HepG2 (cell line): ENCODE measurements at regions not wholly inside any gene's neighbourhood (a gene's known extent, or its start where the extent isn't known, plus 50 kb on each side); places are given as distances from the start of the nearest gene placed in this dataset.

Experiments
- FOXC1 ChIP-seq: sonication (generic); formaldehyde crosslinking; IDR thresholded peaks from 2 replicates; pipeline ENCODE4 v1.8.0; 2022; ENCODE audit warnings: mild to moderate bottlenecking, missing genetic modification reagents, borderline replicate concordance
- MED8 ChIP-seq: sonication (generic); formaldehyde crosslinking; IDR thresholded peaks from 2 replicates; pipeline ENCODE4 v1.8.1; 2023; ENCODE audit warnings: mild to moderate bottlenecking, missing genetic modification reagents; ENCODE audit not compliant: insufficient replicate concordance
- NR2F6 ChIP-seq, 2 experiments: IDR thresholded peaks; 2 replicates each; pipeline ENCODE4 v1.6.1; 2016; ENCODE audit warnings: antibody characterized with exemption in 1 of 2, mild to moderate bottlenecking in 1 of 2
- RELA ChIP-seq: sonication (generic); formaldehyde crosslinking; IDR thresholded peaks from 2 replicates; pipeline ENCODE4 v1.4.0; 2020; ENCODE audit warnings: missing genetic modification reagents
- THYN1 ChIP-seq: sonication (generic); formaldehyde crosslinking; IDR thresholded peaks from 2 replicates; pipeline ENCODE4 v1.8.1; 2023; ENCODE audit warnings: low read depth, mild to moderate bottlenecking, moderate library complexity, missing genetic modification reagents, borderline replicate concordance
- TIGD3 ChIP-seq: sonication (generic); formaldehyde crosslinking; IDR thresholded peaks from 2 replicates; pipeline ENCODE4 v1.5.1; 2020; ENCODE audit warnings: mild to moderate bottlenecking, missing genetic modification reagents, borderline replicate concordance
- ZC3H13 ChIP-seq: sonication (generic); formaldehyde crosslinking; IDR thresholded peaks from 2 replicates; pipeline ENCODE4 v1.8.1; 2023; ENCODE audit warnings: mild to moderate bottlenecking, missing genetic modification reagents, moderate library complexity
- ZFP36 ChIP-seq: fragments of 150-350 bp; IDR thresholded peaks from 2 replicates; pipeline ENCODE4 v1.6.1; 2018; ENCODE audit warnings: borderline replicate concordance, low read length, low read depth; ENCODE audit not compliant: partially characterized antibody
- ZKSCAN8 ChIP-seq: IDR thresholded peaks from 2 replicates; pipeline ENCODE4 v1.6.1; 2016; ENCODE audit warnings: borderline replicate concordance, missing genetic modification reagents, missing compliant biosample characterization
- ZNF569 ChIP-seq: sonication (generic); formaldehyde crosslinking; IDR thresholded peaks from 2 replicates; pipeline ENCODE4 v1.5.0; 2020; ENCODE audit warnings: mild to moderate bottlenecking, missing genetic modification reagents, moderate library complexity, borderline replicate concordance
- ZNF839 ChIP-seq: sonication (generic); formaldehyde crosslinking; IDR thresholded peaks from 2 replicates; pipeline ENCODE4 v1.4.0; 2020; ENCODE audit warnings: missing genetic modification reagents, mild to moderate bottlenecking, borderline replicate concordance
- TF ChIP-seq, protein P1 (sequence below): IDR thresholded peaks from 2 replicates; pipeline ENCODE4 v1.6.1; 2016; ENCODE audit warnings: low read depth
- TF ChIP-seq, protein P2 (sequence below), 2 experiments: IDR thresholded peaks; 2 replicates each; pipeline ENCODE4 v1.6.1; 2011 to 2012; ENCODE audit warnings: low read length in 2 of 2, borderline replicate concordance in 1 of 2, low read depth in 1 of 2, mild to moderate bottlenecking in 1 of 2, moderate library complexity in 1 of 2
- TF ChIP-seq, protein P3 (sequence below): sonication (generic); formaldehyde crosslinking; IDR thresholded peaks from 2 replicates; pipeline ENCODE4 v1.4.0; 2020; ENCODE audit warnings: missing genetic modification reagents, borderline replicate concordance

- TF ChIP-seq, protein P1, sequence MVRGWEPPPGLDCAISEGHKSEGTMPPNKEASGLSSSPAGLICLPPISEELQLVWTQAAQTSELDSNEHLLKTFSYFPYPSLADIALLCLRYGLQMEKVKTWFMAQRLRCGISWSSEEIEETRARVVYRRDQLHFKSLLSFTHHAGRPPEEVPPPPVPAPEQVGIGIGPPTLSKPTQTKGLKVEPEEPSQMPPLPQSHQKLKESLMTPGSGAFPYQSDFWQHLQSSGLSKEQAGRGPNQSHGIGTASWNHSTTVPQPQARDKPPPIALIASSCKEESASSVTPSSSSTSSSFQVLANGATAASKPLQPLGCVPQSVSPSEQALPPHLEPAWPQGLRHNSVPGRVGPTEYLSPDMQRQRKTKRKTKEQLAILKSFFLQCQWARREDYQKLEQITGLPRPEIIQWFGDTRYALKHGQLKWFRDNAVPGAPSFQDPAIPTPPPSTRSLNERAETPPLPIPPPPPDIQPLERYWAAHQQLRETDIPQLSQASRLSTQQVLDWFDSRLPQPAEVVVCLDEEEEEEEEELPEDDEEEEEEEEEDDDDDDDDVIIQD (CRISPR knock-in tag) = peak; percentile 96
- TF ChIP-seq RELA (no peak), ZKSCAN8 (CRISPR knock-in tag) (peak; percentile 17; the same call in 1 of the 2 replicates), ZNF839 (CRISPR knock-in tag) (no peak), ZC3H13 (CRISPR knock-in tag) (peak; percentile 67; the same call in 1 of the 2 replicates), THYN1 (CRISPR knock-in tag) (no peak), FOXC1 (CRISPR knock-in tag) (peak; percentile 73; the same call in 1 of the 2 replicates), TIGD3 (CRISPR knock-in tag) (no peak), ZFP36 (no peak), MED8 (CRISPR knock-in tag) (peak; percentile 90), ZNF569 (CRISPR knock-in tag) (no peak), NR2F6 (IDR thresholded peaks at IDR 0.05) (peak; percentile 69), NR2F6 (CRISPR knock-in tag; IDR thresholded peaks at IDR 0.05) (peak; percentile 58)
- TF ChIP-seq, protein P2, sequence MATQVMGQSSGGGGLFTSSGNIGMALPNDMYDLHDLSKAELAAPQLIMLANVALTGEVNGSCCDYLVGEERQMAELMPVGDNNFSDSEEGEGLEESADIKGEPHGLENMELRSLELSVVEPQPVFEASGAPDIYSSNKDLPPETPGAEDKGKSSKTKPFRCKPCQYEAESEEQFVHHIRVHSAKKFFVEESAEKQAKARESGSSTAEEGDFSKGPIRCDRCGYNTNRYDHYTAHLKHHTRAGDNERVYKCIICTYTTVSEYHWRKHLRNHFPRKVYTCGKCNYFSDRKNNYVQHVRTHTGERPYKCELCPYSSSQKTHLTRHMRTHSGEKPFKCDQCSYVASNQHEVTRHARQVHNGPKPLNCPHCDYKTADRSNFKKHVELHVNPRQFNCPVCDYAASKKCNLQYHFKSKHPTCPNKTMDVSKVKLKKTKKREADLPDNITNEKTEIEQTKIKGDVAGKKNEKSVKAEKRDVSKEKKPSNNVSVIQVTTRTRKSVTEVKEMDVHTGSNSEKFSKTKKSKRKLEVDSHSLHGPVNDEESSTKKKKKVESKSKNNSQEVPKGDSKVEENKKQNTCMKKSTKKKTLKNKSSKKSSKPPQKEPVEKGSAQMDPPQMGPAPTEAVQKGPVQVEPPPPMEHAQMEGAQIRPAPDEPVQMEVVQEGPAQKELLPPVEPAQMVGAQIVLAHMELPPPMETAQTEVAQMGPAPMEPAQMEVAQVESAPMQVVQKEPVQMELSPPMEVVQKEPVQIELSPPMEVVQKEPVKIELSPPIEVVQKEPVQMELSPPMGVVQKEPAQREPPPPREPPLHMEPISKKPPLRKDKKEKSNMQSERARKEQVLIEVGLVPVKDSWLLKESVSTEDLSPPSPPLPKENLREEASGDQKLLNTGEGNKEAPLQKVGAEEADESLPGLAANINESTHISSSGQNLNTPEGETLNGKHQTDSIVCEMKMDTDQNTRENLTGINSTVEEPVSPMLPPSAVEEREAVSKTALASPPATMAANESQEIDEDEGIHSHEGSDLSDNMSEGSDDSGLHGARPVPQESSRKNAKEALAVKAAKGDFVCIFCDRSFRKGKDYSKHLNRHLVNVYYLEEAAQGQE (IDR thresholded peaks at IDR 0.05; ENCODE audit: borderline replicate concordance in 1 of 2, low read depth in 1 of 2, low read length in 2 of 2) = peak in 1 of 2 experiments; percentile 15; a peak in 1 of 4 replicates
- TF ChIP-seq, protein P3, sequence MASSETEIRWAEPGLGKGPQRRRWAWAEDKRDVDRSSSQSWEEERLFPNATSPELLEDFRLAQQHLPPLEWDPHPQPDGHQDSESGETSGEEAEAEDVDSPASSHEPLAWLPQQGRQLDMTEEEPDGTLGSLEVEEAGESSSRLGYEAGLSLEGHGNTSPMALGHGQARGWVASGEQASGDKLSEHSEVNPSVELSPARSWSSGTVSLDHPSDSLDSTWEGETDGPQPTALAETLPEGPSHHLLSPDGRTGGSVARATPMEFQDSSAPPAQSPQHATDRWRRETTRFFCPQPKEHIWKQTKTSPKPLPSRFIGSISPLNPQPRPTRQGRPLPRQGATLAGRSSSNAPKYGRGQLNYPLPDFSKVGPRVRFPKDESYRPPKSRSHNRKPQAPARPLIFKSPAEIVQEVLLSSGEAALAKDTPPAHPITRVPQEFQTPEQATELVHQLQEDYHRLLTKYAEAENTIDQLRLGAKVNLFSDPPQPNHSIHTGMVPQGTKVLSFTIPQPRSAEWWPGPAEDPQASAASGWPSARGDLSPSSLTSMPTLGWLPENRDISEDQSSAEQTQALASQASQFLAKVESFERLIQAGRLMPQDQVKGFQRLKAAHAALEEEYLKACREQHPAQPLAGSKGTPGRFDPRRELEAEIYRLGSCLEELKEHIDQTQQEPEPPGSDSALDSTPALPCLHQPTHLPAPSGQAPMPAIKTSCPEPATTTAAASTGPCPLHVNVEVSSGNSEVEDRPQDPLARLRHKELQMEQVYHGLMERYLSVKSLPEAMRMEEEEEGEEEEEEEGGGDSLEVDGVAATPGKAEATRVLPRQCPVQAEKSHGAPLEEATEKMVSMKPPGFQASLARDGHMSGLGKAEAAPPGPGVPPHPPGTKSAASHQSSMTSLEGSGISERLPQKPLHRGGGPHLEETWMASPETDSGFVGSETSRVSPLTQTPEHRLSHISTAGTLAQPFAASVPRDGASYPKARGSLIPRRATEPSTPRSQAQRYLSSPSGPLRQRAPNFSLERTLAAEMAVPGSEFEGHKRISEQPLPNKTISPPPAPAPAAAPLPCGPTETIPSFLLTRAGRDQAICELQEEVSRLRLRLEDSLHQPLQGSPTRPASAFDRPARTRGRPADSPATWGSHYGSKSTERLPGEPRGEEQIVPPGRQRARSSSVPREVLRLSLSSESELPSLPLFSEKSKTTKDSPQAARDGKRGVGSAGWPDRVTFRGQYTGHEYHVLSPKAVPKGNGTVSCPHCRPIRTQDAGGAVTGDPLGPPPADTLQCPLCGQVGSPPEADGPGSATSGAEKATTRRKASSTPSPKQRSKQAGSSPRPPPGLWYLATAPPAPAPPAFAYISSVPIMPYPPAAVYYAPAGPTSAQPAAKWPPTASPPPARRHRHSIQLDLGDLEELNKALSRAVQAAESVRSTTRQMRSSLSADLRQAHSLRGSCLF (CRISPR knock-in tag) = no peak
Observed at GRCh38 chr4:68732653-68733466, 62.4 kb upstream of the UGT2B15 start (continued).
